ENCODE measurements at regions not wholly inside any gene's neighbourhood (a gene's known extent, or its start where the extent isn't known, plus 50 kb on each side); places are given as distances from the start of the nearest gene placed in this dataset.

- in situ Hi-C loops (cut with HindIII; ENCODE audit: low pct_unique_long_range_greater_than_20kb, low sequenced_read_pairs): no loop called here
- DNase-seq (ENCODE audit: low read depth, low spot score): no peak
Observed at GRCh38 chr9:515665-516064, 301.0 kb downstream of the DOCK8 start.

GRCh38 chr9:517993-518392 is 303.3 kb downstream of the DOCK8 start:
- DNase-seq (ENCODE audit: low read depth, low spot score): no peak
- in situ Hi-C loops (cut with HindIII; ENCODE audit: low pct_unique_long_range_greater_than_20kb, low sequenced_read_pairs): no loop called here

- in situ Hi-C loops (cut with HindIII; ENCODE audit: low pct_unique_long_range_greater_than_20kb, low sequenced_read_pairs): no loop called here
Observed at GRCh38 chr9:518540-518939, 303.9 kb downstream of the DOCK8 start.

GRCh38 chr9:519579-519978 is 304.9 kb downstream of the DOCK8 start:
- no peak for DNase-seq (ENCODE audit: low read depth, low spot score)
- in situ Hi-C loops (cut with HindIII; ENCODE audit: low pct_unique_long_range_greater_than_20kb, low sequenced_read_pairs): no loop called here

More at GRCh38 chr9:518540-518939, 303.9 kb downstream of the DOCK8 start:
- no peak for DNase-seq (ENCODE audit: low read depth, low spot score)

GRCh38 chr9:520302-520701 is 305.6 kb downstream of the DOCK8 start:
- in situ Hi-C loops (cut with HindIII; ENCODE audit: low pct_unique_long_range_greater_than_20kb, low sequenced_read_pairs): no loop called here
- no peak for DNase-seq (ENCODE audit: low read depth, low spot score)

- DNase-seq (ENCODE audit: low read depth, low spot score): no peak
- in situ Hi-C loops (cut with HindIII; ENCODE audit: low pct_unique_long_range_greater_than_20kb, low sequenced_read_pairs): no loop called here
Observed at GRCh38 chr9:522190-522589, 307.5 kb downstream of the DOCK8 start.

- in situ Hi-C loops (cut with HindIII; ENCODE audit: low pct_unique_long_range_greater_than_20kb, low sequenced_read_pairs): no loop called here
- no peak for DNase-seq (ENCODE audit: low read depth, low spot score)
Observed at GRCh38 chr9:522658-523057, 308.0 kb downstream of the DOCK8 start.

- in situ Hi-C loops (cut with HindIII; ENCODE audit: low pct_unique_long_range_greater_than_20kb, low sequenced_read_pairs): no loop called here
- no peak for DNase-seq (ENCODE audit: low read depth, low spot score)
Observed at GRCh38 chr9:523444-523843, 308.8 kb downstream of the DOCK8 start.

GRCh38 chr9:524008-524407 is 309.3 kb downstream of the DOCK8 start:
- in situ Hi-C loops (cut with HindIII; ENCODE audit: low pct_unique_long_range_greater_than_20kb, low sequenced_read_pairs): no loop called here
- no peak for DNase-seq (ENCODE audit: low read depth, low spot score)

GRCh38 chr9:526904-527591 is 312.4 kb downstream of the DOCK8 start:
- in situ Hi-C loops (cut with HindIII; ENCODE audit: low pct_unique_long_range_greater_than_20kb, low sequenced_read_pairs): no loop called here
- no peak for DNase-seq (ENCODE audit: low read depth, low spot score)

GRCh38 chr9:529731-530130 is 311.8 kb upstream of the DMRT1 start:
- in situ Hi-C loops (cut with HindIII; ENCODE audit: low pct_unique_long_range_greater_than_20kb, low sequenced_read_pairs): no loop called here
- DNase-seq (ENCODE audit: low read depth, low spot score): no peak

GRCh38 chr9:530681-531080 is 310.8 kb upstream of the DMRT1 start:
- DNase-seq (ENCODE audit: low read depth, low spot score): no peak
- in situ Hi-C loops (cut with HindIII; ENCODE audit: low pct_unique_long_range_greater_than_20kb, low sequenced_read_pairs): no loop called here

GRCh38 chr9:532707-533106 is 308.8 kb upstream of the DMRT1 start:
- in situ Hi-C loops (cut with HindIII; ENCODE audit: low pct_unique_long_range_greater_than_20kb, low sequenced_read_pairs): no loop called here

GRCh38 chr9:534886-535285 is 306.6 kb upstream of the DMRT1 start:
- no peak for DNase-seq (ENCODE audit: low read depth, low spot score)
- in situ Hi-C loops (cut with HindIII; ENCODE audit: low pct_unique_long_range_greater_than_20kb, low sequenced_read_pairs): no loop called here

More at GRCh38 chr9:532707-533106, 308.8 kb upstream of the DMRT1 start:
- no peak for DNase-seq (ENCODE audit: low read depth, low spot score)

GRCh38 chr9:535356-535755 is 306.1 kb upstream of the DMRT1 start:
- no peak for DNase-seq (ENCODE audit: low read depth, low spot score)
- in situ Hi-C loops (cut with HindIII; ENCODE audit: low pct_unique_long_range_greater_than_20kb, low sequenced_read_pairs): no loop called here

GRCh38 chr9:536597-537511 is 304.6 kb upstream of the DMRT1 start:
- DNase-seq (ENCODE audit: low read depth, low spot score): no peak
- in situ Hi-C loops (cut with HindIII; ENCODE audit: low pct_unique_long_range_greater_than_20kb, low sequenced_read_pairs): no loop called here

- in situ Hi-C loops (cut with HindIII; ENCODE audit: low pct_unique_long_range_greater_than_20kb, low sequenced_read_pairs): no loop called here
Observed at GRCh38 chr9:543478-543877, 298.0 kb upstream of the DMRT1 start.

GRCh38 chr9:545480-545879 is 296.0 kb upstream of the DMRT1 start:
- DNase-seq (ENCODE audit: low read depth, low spot score): no peak
- in situ Hi-C loops (cut with HindIII; ENCODE audit: low pct_unique_long_range_greater_than_20kb, low sequenced_read_pairs): no loop called here

More at GRCh38 chr9:543478-543877, 298.0 kb upstream of the DMRT1 start:
- DNase-seq (ENCODE audit: low read depth, low spot score): no peak

- in situ Hi-C loops (cut with HindIII; ENCODE audit: low pct_unique_long_range_greater_than_20kb, low sequenced_read_pairs): no loop called here
Observed at GRCh38 chr9:546235-546634, 295.3 kb upstream of the DMRT1 start.

More at GRCh38 chr9:546235-546634, 295.3 kb upstream of the DMRT1 start:
- no peak for DNase-seq (ENCODE audit: low read depth, low spot score)
